Keratinocyte (primary cell): ENCODE measurements at regions not wholly inside any gene's neighbourhood (a gene's known extent, or its start where the extent isn't known, plus 50 kb on each side); places are given as distances from the start of the nearest gene placed in this dataset.

Experiments
- DNase-seq: peaks from one replicate; pipeline ENCODE4 v3.0.0-alpha.2; 2011; ENCODE audit warnings: low read depth, missing footprints, low spot score
- FAIRE-seq: peaks from 2 replicates; lab custom pipeline; 2011; peaks lifted over from hg19 to GRCh38; lab: Jason Lieb, UNC
- H2AFZ ChIP-seq: 2 replicates; pipeline ENCODE4 v1.6.0; 2012; ENCODE audit warnings: low read length, control low read depth, inconsistent platforms; ENCODE audit not compliant: control insufficient read depth
- H3K27ac ChIP-seq: 2 replicates; pipeline ENCODE4 v1.5.1; 2011; ENCODE audit warnings: low read length; ENCODE audit not compliant: control insufficient read depth, insufficient read depth
- H3K27me3 ChIP-seq: 3 replicates; pipeline ENCODE4 v1.6.0; 2011; ENCODE audit warnings: low read length; ENCODE audit not compliant: control insufficient read depth, insufficient read depth; ENCODE audit errors: extremely low read depth
- H3K36me3 ChIP-seq, 2 experiments: 2 replicates in 1 of 2; 3 replicates in 1 of 2; pipeline ENCODE4 v1.5.1; 2011; ENCODE audit warnings: low read length in 2 of 2, mild to moderate bottlenecking in 1 of 2; ENCODE audit not compliant: control insufficient read depth in 2 of 2, insufficient read depth in 2 of 2; ENCODE audit errors: extremely low read depth in 1 of 2
- H3K4me1 ChIP-seq: 3 replicates; pipeline ENCODE4 v1.5.1; 2011; ENCODE audit warnings: low read length; ENCODE audit not compliant: control insufficient read depth, insufficient read depth; ENCODE audit errors: extremely low read depth
- H3K4me2 ChIP-seq: 3 replicates; pipeline ENCODE4 v1.6.0; 2011; ENCODE audit warnings: low read depth, low read length; ENCODE audit not compliant: control insufficient read depth, insufficient read depth; ENCODE audit errors: extremely low read depth
- H3K4me3 ChIP-seq, 3 experiments: fragments of 200-600 bp in 1 of 3; sonication (generic) in 1 of 3; 2 replicates in 2 of 3; 3 replicates in 1 of 3; pipeline ENCODE4 v1.5.1; 2011 to 2016; ENCODE audit warnings: low read length in 3 of 3, mild to moderate bottlenecking in 3 of 3, control low read depth in 2 of 3, inconsistent platforms in 1 of 3, low read depth in 1 of 3, mixed read lengths in 1 of 3, mixed run types in 1 of 3, moderate library complexity in 1 of 3; ENCODE audit not compliant: control insufficient read depth in 2 of 3, insufficient read depth in 2 of 3; ENCODE audit errors: extremely low read depth in 1 of 3
- H3K79me2 ChIP-seq: 2 replicates; pipeline ENCODE4 v1.6.0; 2012; ENCODE audit warnings: low read length; ENCODE audit not compliant: control insufficient read depth, insufficient read depth
- H3K9ac ChIP-seq: 3 replicates; pipeline ENCODE4 v1.6.0; 2011; ENCODE audit warnings: low read length; ENCODE audit not compliant: control insufficient read depth, insufficient read depth; ENCODE audit errors: extremely low read depth
- H3K9me1 ChIP-seq: 3 replicates; pipeline ENCODE4 v1.6.0; 2011; ENCODE audit warnings: low read length; ENCODE audit not compliant: control insufficient read depth, insufficient read depth; ENCODE audit errors: extremely low read depth
- H3K9me3 ChIP-seq: 2 replicates; pipeline ENCODE4 v1.5.1; 2012; ENCODE audit warnings: low read depth, low read length; ENCODE audit not compliant: control insufficient read depth
- H4K20me1 ChIP-seq: 3 replicates; pipeline ENCODE4 v1.6.0; 2011; ENCODE audit warnings: low read length; ENCODE audit not compliant: control insufficient read depth, insufficient read depth; ENCODE audit errors: extremely low read depth
- CTCF ChIP-seq, 3 experiments: IDR thresholded peaks in 1 of 3; conservative IDR thresholded peaks in 1 of 3; optimal IDR thresholded peaks in 1 of 3; 2 replicates in 2 of 3; 3 replicates in 1 of 3; pipeline versions ENCODE3 to v1.5.1; 2011; ENCODE audit warnings: low read length in 3 of 3, mild to moderate bottlenecking in 3 of 3, moderate library complexity in 2 of 3, control low read depth in 1 of 3, inconsistent platforms in 1 of 3; ENCODE audit not compliant: insufficient read depth in 2 of 3; ENCODE audit errors: extremely low read depth in 1 of 3
- EZH2 ChIP-seq: IDR thresholded peaks from one replicate; pipeline ENCODE4 v1.6.1; 2012; ENCODE audit warnings: inconsistent platforms, mild to moderate bottlenecking, low read length, moderate library complexity
- dilution Hi-C: fragments of 300-500 bp; cut with MboI; formaldehyde crosslinking; loops from one replicate; pipeline ENCODE4 v1.7.0; 2020; ENCODE audit warnings: low sequenced_read_pairs; ENCODE audit not compliant: extremely low pct_ligation_motif_present

GRCh38 chr1:243970077-243970476 is 81.0 kb upstream of the ZBTB18 start:
- Histone ChIP-seq H3K27ac (no peak overlapping the region), H4K20me1 (no peaks in the 10 kb centered on the region), H3K4me2 (no peak overlapping the region), H3K27me3 (no peaks in the 10 kb centered on the region), H3K9ac (no peak overlapping the region), H3K4me1 (no peaks in the 10 kb centered on the region), H3K9me1 (no peaks in the 10 kb centered on the region), H3K36me3 (no peaks in the 10 kb centered on the region), H3K9me3 (no peaks in the 10 kb centered on the region), H3K4me3 (no peak overlapping the region), H3K79me2 (no peaks in the 10 kb centered on the region), H2AFZ (no peak overlapping the region)
- FAIRE-seq (no peak), DNase-seq (no peak)
- dilution Hi-C loops: no loop called here
- TF ChIP-seq CTCF (optimal IDR thresholded peaks at IDR 0.05 in 1 of 3, IDR thresholded peaks at IDR 0.05 in 1 of 3, conservative IDR thresholded peaks at IDR 0.05 in 1 of 3; ENCODE audit: extremely low read depth in 1 of 3, insufficient read depth in 2 of 3, low read length in 3 of 3) (no peak), EZH2 (no peak)

- DNase-seq (no peak), FAIRE-seq (no peak)
- Histone ChIP-seq H3K9ac (no peak overlapping the region), H3K9me1 (no peaks in the 10 kb centered on the region), H3K79me2 (no peaks in the 10 kb centered on the region), H3K27me3 (no peaks in the 10 kb centered on the region), H2AFZ (no peak overlapping the region), H3K27ac (no peak overlapping the region), H4K20me1 (no peaks in the 10 kb centered on the region), H3K4me2 (no peak overlapping the region), H3K4me1 (no peaks in the 10 kb centered on the region), H3K4me3 (no peak overlapping the region), H3K9me3 (no peaks in the 10 kb centered on the region), H3K36me3 (no peaks in the 10 kb centered on the region)
- TF ChIP-seq EZH2 (no peak), CTCF (optimal IDR thresholded peaks at IDR 0.05 in 1 of 3, IDR thresholded peaks at IDR 0.05 in 1 of 3, conservative IDR thresholded peaks at IDR 0.05 in 1 of 3; ENCODE audit: extremely low read depth in 1 of 3, insufficient read depth in 2 of 3, low read length in 3 of 3) (no peak)
- dilution Hi-C loops: no loop called here
Measured at GRCh38 chr1:243968413-243968812, 82.7 kb upstream of the ZBTB18 start.
